ENCODE measurements at regions not wholly inside any gene's neighbourhood (a gene's known extent, or its start where the extent isn't known, plus 50 kb on each side); places are given as distances from the start of the nearest gene placed in this dataset.
"Not testable (repeated sequence)": the region's sequence is repeated elsewhere in the genome, so short reads cannot be mapped to it uniquely, and the experiment has no call there.

GRCh38 chr2:109733746-109734145 lies 60.4 kb upstream of the RGPD5 start:
- not testable (repeated sequence) for TF ChIP-seq EZH2 (IDR thresholded peaks at IDR 0.05; ENCODE audit: insufficient read depth, low read length); CTCF (IDR thresholded peaks at IDR 0.05; ENCODE audit: insufficient read depth, low read depth, low read length)

Data from astrocyte (in vitro differentiated cells and primary cell).